ENCODE measurements at regions not wholly inside any gene's neighbourhood (a gene's known extent, or its start where the extent isn't known, plus 50 kb on each side); places are given as distances from the start of the nearest gene placed in this dataset.

- TF ChIP-seq, protein P1, sequence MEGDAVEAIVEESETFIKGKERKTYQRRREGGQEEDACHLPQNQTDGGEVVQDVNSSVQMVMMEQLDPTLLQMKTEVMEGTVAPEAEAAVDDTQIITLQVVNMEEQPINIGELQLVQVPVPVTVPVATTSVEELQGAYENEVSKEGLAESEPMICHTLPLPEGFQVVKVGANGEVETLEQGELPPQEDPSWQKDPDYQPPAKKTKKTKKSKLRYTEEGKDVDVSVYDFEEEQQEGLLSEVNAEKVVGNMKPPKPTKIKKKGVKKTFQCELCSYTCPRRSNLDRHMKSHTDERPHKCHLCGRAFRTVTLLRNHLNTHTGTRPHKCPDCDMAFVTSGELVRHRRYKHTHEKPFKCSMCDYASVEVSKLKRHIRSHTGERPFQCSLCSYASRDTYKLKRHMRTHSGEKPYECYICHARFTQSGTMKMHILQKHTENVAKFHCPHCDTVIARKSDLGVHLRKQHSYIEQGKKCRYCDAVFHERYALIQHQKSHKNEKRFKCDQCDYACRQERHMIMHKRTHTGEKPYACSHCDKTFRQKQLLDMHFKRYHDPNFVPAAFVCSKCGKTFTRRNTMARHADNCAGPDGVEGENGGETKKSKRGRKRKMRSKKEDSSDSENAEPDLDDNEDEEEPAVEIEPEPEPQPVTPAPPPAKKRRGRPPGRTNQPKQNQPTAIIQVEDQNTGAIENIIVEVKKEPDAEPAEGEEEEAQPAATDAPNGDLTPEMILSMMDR (conservative IDR thresholded peaks at IDR 0.05; ENCODE audit: low read depth, low read length) = no peak
- no peak for TF ChIP-seq EZH2 (IDR thresholded peaks at IDR 0.05; ENCODE audit: borderline replicate concordance, low read depth, low read length, poor library complexity, severe bottlenecking)
These were observed 168.6 kb upstream of the SIX2 start for GRCh38 chr2:45177870-45178269.

Data from A673 (cell line).